Ishikawa (cell line): ENCODE measurements at regions not wholly inside any gene's neighbourhood (a gene's known extent, or its start where the extent isn't known, plus 50 kb on each side); places are given as distances from the start of the nearest gene placed in this dataset.

Experiments
- CEBPB ChIP-seq: IDR thresholded peaks from 2 replicates; pipeline ENCODE4 v1.6.1; 2012
- CREB1 ChIP-seq: IDR thresholded peaks from 2 replicates; pipeline ENCODE4 v1.6.1; 2012; ENCODE audit warnings: low read depth
- EGR1 ChIP-seq: IDR thresholded peaks from 2 replicates; pipeline ENCODE4 v1.6.1; 2012
- EP300 ChIP-seq: IDR thresholded peaks from 2 replicates; pipeline ENCODE4 v1.6.1; 2012; ENCODE audit warnings: borderline replicate concordance
- FOXM1 ChIP-seq: IDR thresholded peaks from 2 replicates; pipeline ENCODE4 v1.6.1; 2012; ENCODE audit warnings: low read depth, borderline replicate concordance
- MAX ChIP-seq: IDR thresholded peaks from 2 replicates; pipeline ENCODE4 v1.6.1; 2012
- NFIC ChIP-seq: IDR thresholded peaks from 2 replicates; pipeline ENCODE4 v1.6.1; 2012
- RAD21 ChIP-seq: IDR thresholded peaks from 2 replicates; pipeline ENCODE4 v1.6.1; 2012; ENCODE audit warnings: low read depth
- REST ChIP-seq: IDR thresholded peaks from 2 replicates; pipeline ENCODE4 v1.6.1; 2012; ENCODE audit warnings: low read depth, mild to moderate bottlenecking
- TAF1 ChIP-seq: IDR thresholded peaks from 2 replicates; pipeline ENCODE4 v1.6.1; 2012; ENCODE audit warnings: low read depth, mild to moderate bottlenecking
- TCF12 ChIP-seq: IDR thresholded peaks from 2 replicates; pipeline ENCODE4 v1.6.1; 2012; ENCODE audit warnings: low read depth
- TEAD4 ChIP-seq: IDR thresholded peaks from 2 replicates; pipeline ENCODE4 v1.6.1; 2012
- USF1 ChIP-seq: IDR thresholded peaks from 2 replicates; pipeline ENCODE4 v1.6.1; 2012
- YY1 ChIP-seq: IDR thresholded peaks from 2 replicates; pipeline ENCODE4 v1.6.1; 2012; ENCODE audit warnings: low read depth
- ZBTB7A ChIP-seq: IDR thresholded peaks from 2 replicates; pipeline ENCODE4 v1.6.1; 2012; ENCODE audit warnings: low read depth

- no peak for TF ChIP-seq NFIC
- no peak for TF ChIP-seq EP300
- TF ChIP-seq CREB1: no peak
- TF ChIP-seq CEBPB: no peak
- TF ChIP-seq ZBTB7A: no peak
Measured at GRCh38 chr2:145820651-145821050, 1300.7 kb upstream of the ZEB2 start.

- no peak for TF ChIP-seq EGR1
- no peak for TF ChIP-seq USF1
- TF ChIP-seq TEAD4: no peak
- no peak for TF ChIP-seq MAX
- TF ChIP-seq TCF12: no peak
- no peak for TF ChIP-seq YY1
- TF ChIP-seq NFIC: no peak
- no peak for TF ChIP-seq CREB1
- TF ChIP-seq CEBPB: no peak
Measured at GRCh38 chr2:145818890-145819504, 1299.1 kb upstream of the ZEB2 start.

GRCh38 chr2:145815933-145816332, 1296.0 kb upstream of the ZEB2 start:
- TF ChIP-seq YY1: no peak
- TF ChIP-seq CREB1: no peak
- no peak for TF ChIP-seq EGR1
- TF ChIP-seq ZBTB7A: no peak
- no peak for TF ChIP-seq REST
- no peak for TF ChIP-seq TAF1
- TF ChIP-seq RAD21: no peak
- TF ChIP-seq TEAD4: no peak
- no peak for TF ChIP-seq CEBPB
- no peak for TF ChIP-seq USF1
- TF ChIP-seq NFIC: no peak

GRCh38 chr2:145813481-145813880, 1293.6 kb upstream of the ZEB2 start:
- TF ChIP-seq CEBPB (no peak), RAD21 (no peak), TCF12 (no peak), CREB1 (no peak), YY1 (no peak), TAF1 (no peak), EGR1 (no peak), FOXM1 (no peak), EP300 (no peak), TEAD4 (no peak)

- no peak for TF ChIP-seq NFIC
- TF ChIP-seq REST: no peak
- TF ChIP-seq YY1: no peak
- TF ChIP-seq EP300: no peak
- TF ChIP-seq CEBPB: no peak
- TF ChIP-seq RAD21: no peak
- TF ChIP-seq TAF1: no peak
- TF ChIP-seq ZBTB7A: no peak
- TF ChIP-seq MAX: no peak
- TF ChIP-seq EGR1: no peak
- no peak for TF ChIP-seq FOXM1
- no peak for TF ChIP-seq USF1
Measured at GRCh38 chr2:145812165-145812554, 1292.2 kb upstream of the ZEB2 start.
